GM19324 (cell line): ENCODE measurements at regions not wholly inside any gene's neighbourhood (a gene's known extent, or its start where the extent isn't known, plus 50 kb on each side); places are given as distances from the start of the nearest gene placed in this dataset.
"Not testable (repeated sequence)": the region's sequence is repeated elsewhere in the genome, so short reads cannot be mapped to it uniquely, and the experiment has no call there.

Source experiments
- ATAC-seq: cut with Tn5 transposase; IDR thresholded peaks from one replicate; pipeline ENCODE4 v1.9.1; 2021; ENCODE audit warnings: mild to moderate bottlenecking, moderate library complexity; ENCODE audit not compliant: unreplicated experiment, low FRiP score

DNA sequence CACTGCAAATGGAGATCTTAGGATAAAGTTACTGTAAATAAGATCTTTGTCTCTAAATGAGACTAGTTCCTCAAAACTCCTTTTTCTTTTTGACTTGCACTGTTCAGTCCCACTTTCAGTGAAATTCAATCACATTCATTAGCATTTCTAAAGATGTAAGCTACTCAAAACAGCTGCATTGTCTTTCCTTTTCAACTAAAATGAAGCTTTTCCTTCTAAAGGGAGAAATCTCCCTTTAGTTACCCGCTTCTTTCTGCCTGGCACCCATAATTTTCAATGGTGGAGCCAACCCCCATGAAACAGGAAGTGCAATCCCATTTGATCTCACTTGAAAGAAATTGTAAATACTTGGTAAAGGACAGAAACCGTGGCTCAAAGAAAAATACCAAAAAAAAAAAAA lies 387.4 kb upstream of the PKN2 start:
- no peak for ATAC-seq

DNA sequence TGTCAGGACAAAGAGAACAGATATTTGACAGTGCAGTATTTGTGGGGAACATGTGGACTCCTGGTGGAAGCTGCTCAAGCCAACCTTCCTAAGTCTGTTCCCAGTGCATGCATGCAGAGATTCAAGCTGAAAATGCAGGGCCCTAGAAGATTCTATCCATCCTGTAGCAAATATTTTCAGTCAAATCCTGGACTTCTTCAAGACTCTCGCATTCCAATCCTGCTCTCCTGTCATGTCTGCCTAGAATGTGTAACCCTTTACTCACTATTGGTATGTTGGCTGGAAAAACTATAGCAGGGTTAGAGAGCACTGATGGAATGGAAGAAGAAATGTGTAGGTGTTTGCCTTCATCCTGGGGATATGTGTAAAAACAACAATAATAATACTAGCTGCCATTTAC lies 385.6 kb upstream of the PKN2 start:
- ATAC-seq = no peak

DNA sequence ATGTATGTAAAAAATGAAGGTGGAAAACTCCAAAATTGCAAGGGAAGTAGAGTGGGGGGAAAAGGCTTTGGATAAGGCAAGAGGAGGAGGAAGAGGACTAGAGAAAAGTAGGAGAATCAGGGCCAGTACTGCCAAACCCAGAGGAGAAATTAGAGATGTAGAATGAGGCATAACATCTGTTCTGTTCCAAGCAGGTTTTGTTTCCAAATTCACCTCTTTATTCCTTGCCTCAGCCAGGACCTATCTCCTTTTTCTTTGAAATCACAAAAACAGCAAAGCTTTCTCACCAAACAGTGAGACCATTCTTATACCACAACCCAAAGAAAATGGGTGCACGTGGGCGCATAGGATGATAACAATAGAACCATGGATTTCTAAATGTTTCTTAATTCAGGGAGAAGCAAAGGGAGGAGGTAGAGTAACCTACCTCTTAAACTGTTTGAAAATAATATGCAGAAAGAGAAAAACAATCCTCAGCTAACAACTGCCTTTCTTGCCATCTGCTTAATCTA lies 383.3 kb upstream of the PKN2 start:
- no peak for ATAC-seq

DNA sequence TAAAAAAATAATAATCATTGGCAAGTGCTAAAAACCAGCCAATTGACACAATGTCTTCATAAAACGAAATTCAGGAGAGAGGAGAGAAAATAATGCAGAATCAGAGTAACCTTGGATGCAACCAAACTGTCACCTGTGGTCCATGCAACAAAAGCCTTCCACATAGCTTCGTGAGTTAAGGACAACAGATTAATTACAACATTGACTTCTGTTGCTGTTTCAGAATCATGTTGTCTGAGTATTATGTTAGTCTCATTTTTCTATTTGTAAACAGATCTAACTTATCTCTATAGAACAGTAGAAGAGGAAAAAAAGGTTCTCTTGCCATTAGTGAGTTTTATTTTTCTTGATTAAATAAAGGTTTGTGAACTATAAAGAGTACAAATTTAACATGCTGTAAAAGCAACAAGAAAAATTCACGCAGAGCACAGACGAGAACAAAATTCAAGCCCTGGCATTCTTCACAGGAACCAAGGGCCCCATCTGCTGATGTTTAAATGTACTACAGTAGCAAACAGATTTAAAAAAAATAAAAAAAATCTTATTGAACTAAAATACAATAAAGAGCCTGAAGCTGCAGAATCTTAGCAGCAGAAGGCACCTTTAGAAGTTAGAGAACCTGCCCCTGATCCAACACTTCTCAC lies 381.1 kb upstream of the PKN2 start:
- no peak for ATAC-seq

DNA sequence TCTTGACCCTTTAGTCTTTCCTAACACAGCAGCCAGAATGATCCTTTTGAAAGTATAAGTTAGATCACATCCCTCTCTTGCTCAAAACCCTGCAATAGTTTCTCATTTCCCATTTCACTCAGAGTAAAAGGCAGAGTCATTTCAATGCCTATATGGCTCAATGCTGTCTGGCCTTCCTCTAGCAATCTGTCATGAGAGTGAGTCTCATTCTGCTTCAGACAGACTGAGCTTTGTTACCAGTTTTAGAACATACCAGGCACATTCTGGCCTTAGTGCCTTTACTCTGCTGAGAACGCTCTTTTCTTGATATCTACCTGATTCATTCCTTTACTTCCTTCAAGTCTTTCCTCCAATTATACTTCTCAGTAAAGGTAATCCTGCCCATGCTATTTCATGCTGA lies 372.8 kb upstream of the PKN2 start:
- no peak for ATAC-seq

DNA sequence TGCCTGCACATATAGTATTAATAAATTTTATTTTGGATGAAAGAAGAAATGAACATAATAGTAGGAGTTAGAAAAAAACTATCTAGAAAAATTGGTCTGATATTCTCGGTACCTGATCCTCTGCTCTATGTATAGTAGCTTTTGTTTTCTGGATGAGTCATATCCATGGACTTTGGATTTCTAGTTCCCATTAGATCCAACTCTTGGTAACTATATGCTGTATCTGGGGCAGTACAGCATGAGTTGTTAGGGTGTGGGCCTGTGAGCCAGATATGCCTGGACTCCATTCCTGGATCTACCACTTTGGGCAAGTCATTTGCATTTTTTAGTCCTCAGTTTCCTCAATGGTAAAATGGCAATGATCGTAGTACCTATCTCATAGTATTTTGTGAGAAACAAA lies 372.2 kb upstream of the PKN2 start:
- no peak for ATAC-seq

DNA sequence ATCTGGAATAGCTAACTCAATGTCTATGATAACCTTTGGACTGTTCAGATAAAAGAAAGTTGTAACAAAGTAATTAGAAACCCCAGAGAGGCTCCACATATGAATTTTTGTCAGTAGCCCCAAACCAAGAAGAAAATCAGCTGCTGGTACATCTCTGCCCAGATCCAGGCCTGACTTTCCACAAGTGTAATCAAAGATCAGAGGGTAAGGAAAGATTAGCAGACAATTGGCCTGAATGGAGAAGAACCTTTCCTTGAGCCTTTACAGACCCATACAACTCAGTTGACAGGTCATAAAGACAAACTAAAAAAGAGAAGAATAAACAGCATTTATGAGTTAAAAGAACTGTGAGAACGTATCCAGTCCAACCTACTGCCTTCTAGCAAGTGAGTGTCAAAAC lies 366.7 kb upstream of the PKN2 start:
- no peak for ATAC-seq

DNA sequence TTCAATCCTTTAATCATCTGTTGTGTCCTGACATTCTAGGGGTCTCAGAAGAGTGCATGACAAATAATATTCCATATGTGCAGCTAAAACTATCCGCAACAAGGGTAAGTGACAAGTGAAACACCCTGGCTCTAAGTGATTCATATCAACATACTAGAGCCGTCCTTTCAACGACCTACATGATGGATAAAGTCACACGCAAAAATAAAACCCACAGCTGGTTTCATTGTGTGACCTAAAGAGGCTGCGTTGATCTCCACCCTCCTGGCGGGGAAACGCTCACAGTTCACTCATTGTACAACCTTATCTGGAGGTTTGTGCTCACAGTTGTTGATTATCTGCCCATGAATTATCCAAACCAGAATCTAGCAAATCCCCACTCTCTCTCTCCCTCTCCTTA lies 365.3 kb upstream of the PKN2 start:
- no peak for ATAC-seq

DNA sequence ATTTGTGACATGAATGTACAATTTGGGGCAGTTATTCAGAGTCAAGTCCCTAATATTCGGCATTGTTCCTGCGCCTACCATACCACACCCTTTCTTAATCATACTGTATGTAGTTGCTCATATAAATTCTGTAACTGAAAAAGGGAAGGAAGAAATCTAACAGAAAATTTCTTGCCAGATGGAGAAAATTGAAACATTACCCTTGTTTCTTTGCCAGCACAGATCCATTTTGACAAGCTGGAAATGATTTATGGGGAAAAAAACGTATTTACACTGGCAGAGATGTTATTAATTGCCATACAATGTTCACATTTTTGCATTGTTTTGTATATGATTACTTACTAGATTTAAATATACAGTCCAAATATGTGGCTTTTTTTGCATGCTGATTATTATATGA lies 363.8 kb upstream of the PKN2 start:
- no peak for ATAC-seq

DNA sequence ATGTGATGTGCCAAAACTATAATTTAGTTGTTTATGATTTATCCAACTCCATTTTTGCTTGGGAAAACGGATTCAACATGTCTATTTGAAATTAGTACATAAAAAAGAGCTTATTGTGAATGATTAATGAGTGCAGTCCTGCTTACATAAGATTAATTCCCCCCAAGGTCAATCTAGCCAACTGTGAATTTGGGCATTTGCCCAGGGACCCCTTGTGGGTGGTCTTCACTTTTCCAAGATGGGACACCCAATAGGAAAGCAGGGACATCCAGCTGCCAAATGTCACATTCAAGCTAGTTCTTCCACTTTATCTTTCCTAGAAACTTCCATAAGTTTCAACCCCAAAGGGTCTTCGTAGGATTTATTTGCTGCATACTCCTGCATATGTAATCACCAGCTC lies 362.4 kb upstream of the PKN2 start:
- no peak for ATAC-seq

DNA sequence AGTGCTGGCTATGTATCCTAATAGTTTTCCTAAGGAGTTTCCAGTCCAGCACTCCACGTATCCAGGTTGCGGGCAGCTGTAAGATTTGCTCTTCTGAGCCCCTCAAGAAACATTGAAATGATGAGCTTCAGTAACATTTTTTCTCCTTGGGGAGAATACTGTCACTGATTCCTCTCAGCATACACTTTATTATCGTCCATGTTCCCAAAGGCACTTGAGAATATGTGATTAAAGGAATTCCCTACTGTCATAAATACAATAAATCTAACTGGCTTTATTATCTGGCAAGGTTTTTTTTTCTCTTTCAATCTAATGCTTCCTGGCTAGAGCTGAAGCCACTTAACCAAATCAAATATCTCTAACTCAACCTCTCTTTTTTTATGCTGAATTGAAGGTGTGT lies 359.2 kb upstream of the PKN2 start:
- ATAC-seq = no peak

DNA sequence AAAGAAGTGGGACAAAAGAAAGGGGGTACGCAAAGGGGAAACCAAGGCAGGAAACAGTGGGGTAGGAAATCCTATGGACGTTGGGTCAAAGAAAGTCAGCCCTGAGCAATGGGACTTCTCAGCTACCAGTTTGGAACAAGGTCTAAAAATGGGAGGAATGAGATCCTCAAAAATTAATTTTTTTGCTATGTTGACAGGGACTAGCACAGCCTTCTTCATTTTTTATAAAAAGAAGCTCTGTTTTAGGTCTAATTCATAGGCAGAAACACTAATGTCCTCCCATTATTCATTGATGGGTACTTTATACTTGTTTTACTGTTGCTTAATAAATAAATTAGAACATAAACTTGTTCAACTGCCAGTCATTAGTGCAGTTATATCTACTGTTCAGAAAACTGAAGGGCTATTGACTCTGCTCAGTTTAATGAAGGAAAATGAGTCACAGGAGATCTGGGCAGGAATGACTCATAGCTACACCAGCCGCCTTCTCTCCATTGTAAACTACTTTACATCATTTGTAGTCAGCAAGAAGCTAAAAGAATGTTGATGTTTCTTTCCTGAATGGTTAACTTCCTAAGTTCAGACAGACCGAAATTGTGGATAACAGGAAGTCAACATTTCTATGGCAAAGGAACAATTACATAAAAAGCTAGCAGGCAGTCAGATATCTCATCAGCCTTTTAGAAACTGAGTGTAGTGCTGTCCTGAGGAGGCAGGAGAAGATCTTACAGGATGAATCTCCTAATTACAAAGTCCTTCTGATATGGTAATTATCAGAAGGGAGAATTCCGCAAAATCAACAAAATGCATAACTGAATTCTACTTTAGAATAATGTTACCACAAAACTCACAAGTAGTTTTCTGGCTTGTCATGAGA lies 356.4 kb upstream of the PKN2 start:
- no peak for ATAC-seq

DNA sequence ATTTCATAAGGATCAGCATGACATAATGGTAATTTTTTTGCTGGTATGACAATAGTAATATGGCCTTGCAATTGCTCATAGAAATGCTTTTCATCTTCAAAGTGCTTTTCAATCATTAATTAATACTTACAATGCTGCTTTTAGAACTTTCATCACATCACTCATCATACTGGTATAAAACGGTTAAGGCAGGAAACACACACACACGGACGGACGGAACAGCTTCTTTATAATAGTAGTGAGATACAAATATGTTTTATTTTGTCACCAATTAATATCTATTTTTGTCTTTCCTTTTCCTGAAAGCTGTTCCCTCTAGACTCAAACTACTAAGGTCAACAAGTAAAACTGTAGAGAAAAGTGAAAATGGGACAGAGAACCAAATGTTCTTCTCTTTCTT lies 353.9 kb upstream of the PKN2 start:
- ATAC-seq = no peak

DNA sequence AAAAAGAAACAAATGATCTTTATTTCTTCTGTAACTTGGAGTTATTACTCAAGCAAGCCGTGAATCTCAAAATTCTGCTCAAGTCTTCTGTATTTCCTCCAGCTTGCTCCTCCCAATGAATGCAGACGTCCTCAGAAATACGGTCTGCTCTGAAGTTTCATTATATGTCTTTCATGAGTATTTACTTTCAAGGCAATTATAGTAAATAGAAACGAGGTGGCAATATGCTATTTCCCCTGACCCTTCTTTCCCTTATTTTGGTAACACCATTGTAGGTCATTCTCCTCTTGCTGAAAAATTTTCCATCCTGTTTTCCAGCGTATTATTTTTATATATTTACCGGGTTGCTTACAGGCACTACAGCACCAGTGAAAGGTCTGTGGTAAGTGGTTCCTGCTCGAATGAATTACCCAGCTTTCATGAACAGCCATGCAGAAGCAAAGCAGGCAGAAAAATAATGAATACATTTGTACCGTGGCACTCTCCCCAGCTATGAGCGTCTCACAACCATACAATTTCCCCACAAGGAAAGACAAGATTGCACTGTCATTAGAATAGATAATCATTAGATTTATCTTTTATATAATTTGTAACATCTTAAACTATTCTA lies 350.9 kb upstream of the PKN2 start:
- no peak for ATAC-seq

DNA sequence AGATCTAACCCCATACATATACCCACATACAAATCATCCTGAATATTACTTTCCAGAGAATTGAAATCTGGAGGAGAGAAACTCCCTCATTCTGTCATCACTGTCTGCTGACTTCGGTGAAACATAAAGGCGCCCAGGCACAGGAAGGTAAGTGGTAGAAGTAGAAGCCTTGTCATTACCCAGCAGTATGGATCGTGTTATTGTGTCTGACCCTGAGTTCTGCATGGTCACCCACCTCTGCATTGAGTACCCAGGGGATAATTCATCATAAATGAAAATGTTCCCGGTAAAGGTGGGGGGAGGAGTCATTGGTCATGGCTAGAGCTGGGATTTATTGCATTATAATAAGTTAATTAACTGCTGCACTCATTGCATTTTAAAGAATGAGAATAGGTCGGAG lies 342.6 kb upstream of the PKN2 start:
- no peak for ATAC-seq

DNA sequence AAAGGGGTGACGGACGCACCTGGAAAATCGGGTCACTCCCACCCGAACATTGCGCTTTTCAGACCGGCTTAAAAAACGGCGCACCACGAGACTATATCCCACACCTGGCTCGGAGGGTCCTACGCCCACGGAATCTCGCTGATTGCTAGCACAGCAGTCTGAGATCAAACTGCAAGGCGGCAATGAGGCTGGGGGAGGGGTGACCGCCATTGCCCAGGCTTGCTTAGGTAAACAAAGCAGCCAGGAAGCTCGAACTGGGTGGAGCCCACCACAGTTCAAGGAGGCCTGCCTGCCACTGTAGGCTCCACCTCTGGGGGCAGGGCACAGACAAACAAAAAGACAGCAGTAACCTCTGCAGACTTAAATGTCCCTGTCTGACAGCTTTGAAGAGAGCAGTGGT lies 342.0 kb upstream of the PKN2 start:
- not testable (repeated sequence) for ATAC-seq

DNA sequence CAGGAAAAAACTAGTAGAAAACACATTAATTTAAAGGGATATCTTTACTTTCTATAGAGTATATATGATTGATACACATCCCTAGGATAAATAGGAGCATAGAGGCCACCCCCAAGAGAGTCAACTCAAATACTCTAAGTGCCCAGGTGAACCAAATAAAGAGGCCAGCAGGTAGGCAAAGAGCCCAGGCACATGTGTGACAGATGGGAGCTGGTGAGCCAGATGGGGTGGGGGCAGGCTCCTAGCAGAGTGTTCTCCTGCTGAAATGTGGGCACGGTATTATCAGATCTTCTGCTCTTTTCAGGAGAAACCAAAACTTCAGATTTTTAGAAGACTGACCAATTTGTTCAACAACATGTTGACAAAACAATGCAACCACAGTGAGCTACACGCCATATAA lies 333.4 kb upstream of the PKN2 start:
- ATAC-seq = no peak

DNA sequence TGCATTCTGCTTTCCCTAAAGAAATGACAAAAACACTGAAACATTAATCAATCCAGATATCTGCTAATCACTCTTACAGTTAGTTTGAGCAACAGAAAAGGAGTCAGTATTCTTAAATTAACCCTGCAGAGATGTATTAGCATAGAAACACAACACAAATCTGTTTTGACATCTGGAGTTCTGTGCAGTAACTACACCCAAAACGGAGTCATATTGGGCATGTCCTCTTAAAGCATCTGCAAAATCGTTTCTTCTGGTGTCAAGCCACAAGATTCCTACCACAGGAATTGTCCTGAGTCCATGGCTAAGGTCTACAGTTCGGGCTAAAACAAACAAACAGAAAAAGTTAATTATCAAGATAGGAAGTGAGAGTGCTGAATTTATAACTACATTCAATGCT lies 332.1 kb upstream of the PKN2 start:
- no peak for ATAC-seq

DNA sequence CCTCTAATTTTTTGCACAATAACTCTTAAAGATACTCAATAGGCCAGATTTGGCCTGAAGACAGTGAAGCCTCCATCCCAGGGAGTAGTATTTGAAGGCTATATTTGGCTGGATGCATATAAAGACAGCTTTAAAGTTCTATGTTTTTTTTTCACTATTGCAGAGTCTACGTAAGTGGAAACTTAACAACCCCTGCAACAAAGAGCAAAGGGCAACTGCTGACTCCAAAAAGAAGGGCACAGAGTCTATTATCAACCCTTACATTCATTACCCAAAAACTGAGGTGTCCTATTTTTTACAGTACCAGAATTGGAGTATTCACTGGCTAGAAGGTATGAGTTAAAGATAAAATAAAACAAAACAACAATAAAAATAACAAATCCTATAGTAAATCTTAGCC lies 329.8 kb upstream of the PKN2 start:
- no peak for ATAC-seq

DNA sequence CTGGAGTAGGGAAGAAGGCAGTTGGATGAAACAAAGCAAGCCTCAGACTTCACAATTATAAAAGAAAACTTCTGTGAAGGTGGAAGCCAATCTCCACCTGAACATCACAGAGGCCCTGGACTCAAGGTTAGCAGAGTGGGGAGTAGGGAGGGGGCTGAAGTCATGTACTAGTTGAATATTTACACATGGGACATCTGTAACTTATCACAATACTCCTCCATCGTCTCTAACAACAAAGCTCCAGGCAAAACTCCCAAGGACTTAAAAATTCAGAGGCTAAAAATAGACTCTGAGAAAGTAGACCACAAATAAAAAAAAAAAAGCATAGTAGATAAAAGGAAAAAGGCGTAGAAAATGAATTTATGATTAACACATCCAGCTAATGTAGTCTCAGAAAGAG lies 326.3 kb upstream of the PKN2 start:
- ATAC-seq = no peak

DNA sequence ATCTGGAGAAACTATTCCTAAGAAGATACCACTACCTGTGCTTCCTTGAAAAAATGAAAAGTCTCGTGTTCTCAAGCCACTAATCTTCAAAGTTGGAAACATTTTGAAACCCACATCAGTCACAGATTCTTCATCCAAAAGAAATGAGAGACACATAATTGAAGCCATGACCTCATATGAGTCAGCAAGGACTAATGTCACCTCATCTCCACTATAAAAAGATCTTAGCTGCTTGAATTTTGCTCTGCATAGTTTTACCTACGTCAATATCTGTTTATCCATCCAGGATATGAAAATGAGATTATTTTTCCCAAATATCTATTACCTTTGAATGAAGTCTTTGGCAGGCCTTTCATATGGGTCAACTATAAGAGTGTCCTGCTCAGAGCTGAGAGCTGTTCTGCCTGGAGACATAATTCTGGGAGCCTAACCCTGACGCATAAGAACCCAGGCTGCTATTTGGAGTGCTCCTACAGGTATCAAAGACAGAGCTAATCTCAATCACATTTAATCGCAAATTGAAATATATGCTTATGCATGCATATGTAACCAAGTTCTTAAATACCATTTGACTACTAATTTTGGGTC lies 312.5 kb upstream of the PKN2 start:
- no peak for ATAC-seq
